ENCODE measurements at regions not wholly inside any gene's neighbourhood (a gene's known extent, or its start where the extent isn't known, plus 50 kb on each side); places are given as distances from the start of the nearest gene placed in this dataset.

- no peak for TF ChIP-seq CTCF (IDR thresholded peaks at IDR 0.05)
- TF ChIP-seq EZH2 (IDR thresholded peaks at IDR 0.05; ENCODE audit: borderline replicate concordance, insufficient read depth, low read depth, low read length, poor library complexity, severe bottlenecking), result no peak
- peaks cover 0 to 3% (median under 1%) of the 10 kb centered on the region in 4 experiments for H3K27me3 ChIP-seq (replicated peaks in 1 of 4; ENCODE audit: control extremely low read depth in 1 of 4, control insufficient read depth in 3 of 4, insufficient read depth in 4 of 4, low read length in 3 of 4)
- H3K4me3 ChIP-seq (ENCODE audit: control extremely low read depth in 1 of 5, extremely low read depth in 1 of 5, insufficient read depth in 1 of 5, low read depth in 2 of 5, low read length in 4 of 5), result no peak overlapping the region
- H3K9ac ChIP-seq (ENCODE audit: low read length), result no peak overlapping the region
- H3K27ac ChIP-seq (ENCODE audit: low read length in 2 of 2), result no peak overlapping the region
- H3K4me1 ChIP-seq (ENCODE audit: control insufficient read depth in 2 of 2, insufficient read depth in 2 of 2, low read length in 2 of 2), result no peaks in the 10 kb centered on the region
- DNase-seq (no peak), ATAC-seq (ENCODE audit: low read depth) (no peak)
- H3K4me1 Mint-ChIP-seq, result no peaks in the 10 kb centered on the region
- no peaks in the 10 kb centered on the region for H3K79me2 ChIP-seq (ENCODE audit: control insufficient read depth, insufficient read depth, low read length)
- ChIA-PET CTCF (no interaction called here), POLR2A (no interaction called here)
- intact Hi-C loops (cut with micrococcal nuclease), result no loop called here
- H2AFZ ChIP-seq (ENCODE audit: insufficient read depth, low read depth, low read length, poor library complexity, severe bottlenecking), result no peak overlapping the region
- H3K4me2 ChIP-seq (replicated peaks; ENCODE audit: low read depth, low read length, poor library complexity, severe bottlenecking), result no peak overlapping the region
- no peaks in the 10 kb centered on the region for H3K36me3 ChIP-seq (replicated peaks in 1 of 2; ENCODE audit: control extremely low read depth in 1 of 2, control insufficient read depth in 1 of 2, extremely low read depth in 1 of 2, insufficient read depth in 2 of 2, low read length in 1 of 2)
- H3K9me3 Mint-ChIP-seq (ENCODE audit: insufficient read depth), result peaks cover 9% of the 10 kb centered on the region
- no peak overlapping the region for H3K27ac Mint-ChIP-seq
- WGBS (ENCODE audit: insufficient coverage), result 92% methylated on average over 7 of the region's 7 CpGs
- H3K9me3 ChIP-seq (ENCODE audit: control extremely low read depth in 1 of 3, control insufficient read depth in 2 of 3, insufficient read depth in 1 of 3, low read length in 2 of 3), result peaks cover 0 to 5% (median 4%) of the 10 kb centered on the region in 3 donors
- H3K4me3 Mint-ChIP-seq, result no peak overlapping the region
- peaks cover 33% of the 10 kb centered on the region for H3K27me3 Mint-ChIP-seq
- H4K20me1 ChIP-seq (ENCODE audit: control insufficient read depth, insufficient read depth, low read length, poor library complexity, severe bottlenecking), result no peaks in the 10 kb centered on the region
These were observed 140.4 kb upstream of the GDF10 start for GRCh38 chr10:47159361-47160260.

GRCh38 chr10:47160261-47160908, 139.6 kb upstream of the GDF10 start:
- Histone ChIP-seq H3K36me3 (replicated peaks in 1 of 2; ENCODE audit: control extremely low read depth in 1 of 2, control insufficient read depth in 1 of 2, extremely low read depth in 1 of 2, insufficient read depth in 2 of 2, low read length in 1 of 2) (no peaks in the 10 kb centered on the region), H2AFZ (ENCODE audit: insufficient read depth, low read depth, low read length, poor library complexity, severe bottlenecking) (no peak overlapping the region), H3K27ac (ENCODE audit: low read length in 2 of 2) (no peak overlapping the region), H3K9ac (ENCODE audit: low read length) (no peak overlapping the region), H3K79me2 (ENCODE audit: control insufficient read depth, insufficient read depth, low read length) (no peaks in the 10 kb centered on the region), H3K9me3 (ENCODE audit: control extremely low read depth in 1 of 3, control insufficient read depth in 2 of 3, insufficient read depth in 1 of 3, low read length in 2 of 3) (no peaks in the 10 kb centered on the region), H3K4me1 (ENCODE audit: control insufficient read depth in 2 of 2, insufficient read depth in 2 of 2, low read length in 2 of 2) (peaks cover 5 to 8% of the 10 kb centered on the region in 2 donors), H4K20me1 (ENCODE audit: control insufficient read depth, insufficient read depth, low read length, poor library complexity, severe bottlenecking) (no peaks in the 10 kb centered on the region), H3K4me3 (ENCODE audit: control extremely low read depth in 1 of 5, extremely low read depth in 1 of 5, insufficient read depth in 1 of 5, low read depth in 2 of 5, low read length in 4 of 5) (no peak overlapping the region), H3K27me3 (replicated peaks in 1 of 4; ENCODE audit: control extremely low read depth in 1 of 4, control insufficient read depth in 3 of 4, insufficient read depth in 4 of 4, low read length in 3 of 4) (peaks cover 0 to 3% (median under 1%) of the 10 kb centered on the region in 4 experiments), H3K4me2 (replicated peaks; ENCODE audit: low read depth, low read length, poor library complexity, severe bottlenecking) (no peak overlapping the region)
- Mint-ChIP-seq H3K9me3 (ENCODE audit: insufficient read depth) (peaks cover 9% of the 10 kb centered on the region), H3K4me1 (peaks cover 7% of the 10 kb centered on the region), H3K27me3 (peaks cover 37% of the 10 kb centered on the region), H3K4me3 (no peak overlapping the region), H3K27ac (no peak overlapping the region)
- no peak for TF ChIP-seq CTCF (IDR thresholded peaks at IDR 0.05)
- intact Hi-C loops (cut with micrococcal nuclease), result no loop called here
- no peak for ATAC-seq (ENCODE audit: low read depth)
- CTCF ChIA-PET, result no interaction called here
- POLR2A ChIA-PET, result no interaction called here
- DNase-seq, result no peak
- 87% methylated on average over 5 of the region's 9 CpGs for WGBS (ENCODE audit: insufficient coverage)
